ENCODE measurements at regions not wholly inside any gene's neighbourhood (a gene's known extent, or its start where the extent isn't known, plus 50 kb on each side); places are given as distances from the start of the nearest gene placed in this dataset.

- no peak for TF ChIP-seq CTCF (IDR thresholded peaks at IDR 0.05; ENCODE audit: low read depth, low read length)
- TF ChIP-seq EZH2phosphoT487 (IDR thresholded peaks at IDR 0.05; ENCODE audit: low read depth) = no peak
Observed at GRCh38 chr16:11445486-11445885, 100.2 kb downstream of the RMI2 start.
